Coronary artery (tissue), 2 donors: ENCODE measurements at regions not wholly inside any gene's neighbourhood (a gene's known extent, or its start where the extent isn't known, plus 50 kb on each side); places are given as distances from the start of the nearest gene placed in this dataset.

Source experiments
- DNase-seq: peaks from one replicate; pipeline ENCODE4 v3.0.0-alpha.2; 2017; ENCODE audit warnings: low spot score
- H3K27ac ChIP-seq, 2 donors: fragments of 200-600 bp; sonication (generic); one replicate each; pipeline ENCODE4 v1.5.1; 2016 to 2019
- H3K4me3 ChIP-seq: fragments of 200-600 bp; sonication (generic); 2 replicates; pipeline ENCODE4 v1.5.1; 2016; ENCODE audit warnings: mild to moderate bottlenecking, moderate library complexity
- CTCF ChIP-seq: fragments of 200-600 bp; sonication (generic); IDR thresholded peaks from one replicate; pipeline ENCODE4 v1.5.1; 2019; ENCODE audit warnings: antibody characterized with exemption

GRCh38 chr2:150627526-150627925 is 140.1 kb upstream of the RND3 start:
- Histone ChIP-seq H3K27ac (no peak overlapping the region), H3K4me3 (no peak overlapping the region)
- no peak for DNase-seq
- TF ChIP-seq CTCF, result no peak

- DNase-seq, result no peak
- Histone ChIP-seq H3K4me3 (no peak overlapping the region), H3K27ac (no peak overlapping the region)
- TF ChIP-seq CTCF, result no peak
Observed at GRCh38 chr2:150626934-150627411, 139.5 kb upstream of the RND3 start.

- no peak for TF ChIP-seq CTCF
- peak overlapping the region in 1 of 2 donors; percentile 10 for H3K27ac ChIP-seq
- no peak overlapping the region for H3K4me3 ChIP-seq
- no peak for DNase-seq
Observed at GRCh38 chr2:150625741-150626140, 138.3 kb upstream of the RND3 start.

- no peak for TF ChIP-seq CTCF
- H3K4me3 ChIP-seq, result no peak overlapping the region
- no peak for DNase-seq
- H3K27ac ChIP-seq, result no peak overlapping the region
Observed at GRCh38 chr2:150625303-150625702, 137.8 kb upstream of the RND3 start.

- TF ChIP-seq CTCF, result no peak
- Histone ChIP-seq H3K4me3 (no peak overlapping the region), H3K27ac (no peak overlapping the region)
- DNase-seq, result no peak
Observed at GRCh38 chr2:150624001-150624401, 136.5 kb upstream of the RND3 start.

- peak overlapping the region; percentile 72 to 80 for H3K27ac ChIP-seq
Observed at GRCh38 chr2:150621526-150622213, 134.2 kb upstream of the RND3 start.

More at GRCh38 chr2:150621526-150622213, 134.2 kb upstream of the RND3 start:
- no peak for DNase-seq
- H3K4me3 ChIP-seq, result no peak overlapping the region
- no peak for TF ChIP-seq CTCF
